Ovary (tissue), 7 donors: ENCODE measurements at regions not wholly inside any gene's neighbourhood (a gene's known extent, or its start where the extent isn't known, plus 50 kb on each side); places are given as distances from the start of the nearest gene placed in this dataset.

ENCODE experiments used
- DNase-seq, 5 donors: peaks; one replicate each; pipeline ENCODE4 v3.0.0-alpha.2; 2019 to 2020
- H3K27ac ChIP-seq, 2 donors: fragments of 200-600 bp; one replicate each; pipeline versions ENCODE4 v1.5.1 to v1.8.0; 2019 to 2022
- H3K27me3 ChIP-seq: fragments of 200-600 bp; one replicate; pipeline ENCODE4 v1.8.0; 2022
- H3K36me3 ChIP-seq: fragments of 200-600 bp; sonication (generic); one replicate; pipeline ENCODE4 v1.5.1; 2019
- H3K4me1 ChIP-seq: one replicate; pipeline ENCODE4 v1.8.1; 2013; ENCODE audit warnings: mild to moderate bottlenecking, moderate library complexity; ENCODE audit not compliant: insufficient read depth
- H3K4me3 ChIP-seq: fragments of 200-600 bp; sonication (generic); one replicate; pipeline ENCODE4 v1.5.1; 2017
- H3K9me3 ChIP-seq, 2 donors: fragments of 200-600 bp in 1 of 2; sonication (generic) in 1 of 2; one replicate each; pipeline versions ENCODE4 v1.5.1 to v1.8.1; 2013 to 2019; ENCODE audit warnings: mild to moderate bottlenecking in 1 of 2, moderate library complexity in 1 of 2
- CTCF ChIP-seq, 3 donors: fragments of 450-650 bp in 2 of 3; fragments of 200-600 bp in 1 of 3; IDR thresholded peaks; one replicate each; pipeline versions ENCODE4 v1.5.1 to v1.8.0; 2016 to 2022; ENCODE audit warnings: antibody characterized with exemption in 3 of 3, mild to moderate bottlenecking in 1 of 3
- EP300 ChIP-seq: sonication (generic); formaldehyde crosslinking; IDR thresholded peaks from one replicate; pipeline ENCODE4 v1.6.1; 2017; ENCODE audit warnings: antibody characterized with exemption
- POLR2A ChIP-seq: fragments of 450-650 bp; IDR thresholded peaks from one replicate; pipeline ENCODE4 v1.6.1; 2017; ENCODE audit warnings: antibody characterized with exemption, mild to moderate bottlenecking, moderate library complexity
- WGBS, 3 donors: extraction: QIAGEN DNeasy Blood & Tissue Kit in 1 of 3; methylation state at CpG; one replicate each; pipeline versions ENCODE4 v1.1.5 to v1.1.7; 2013 to 2017; 5-methylcytosine and 5-hydroxymethylcytosine counted together
- intact Hi-C, 4 donors: fragments of 100-400 bp; cut with DNase I; formaldehyde crosslinking; loops; one replicate each; pipeline versions ENCODE4 v1.11.0 to v1.15.1; 2022 to 2023
- donor health status: DM: no; HTN: no; CAD: no; lungs with moderate emphysema.
- donor health status: DM: no; HTN: no; CAD: no.
- donor health status: Bipolar disorder and iron deficiency.
- donor health status: DM: no; HTN: no; CAD: no.
- donor health status: DM: yes; HTN: yes; CAD: no.

DNA sequence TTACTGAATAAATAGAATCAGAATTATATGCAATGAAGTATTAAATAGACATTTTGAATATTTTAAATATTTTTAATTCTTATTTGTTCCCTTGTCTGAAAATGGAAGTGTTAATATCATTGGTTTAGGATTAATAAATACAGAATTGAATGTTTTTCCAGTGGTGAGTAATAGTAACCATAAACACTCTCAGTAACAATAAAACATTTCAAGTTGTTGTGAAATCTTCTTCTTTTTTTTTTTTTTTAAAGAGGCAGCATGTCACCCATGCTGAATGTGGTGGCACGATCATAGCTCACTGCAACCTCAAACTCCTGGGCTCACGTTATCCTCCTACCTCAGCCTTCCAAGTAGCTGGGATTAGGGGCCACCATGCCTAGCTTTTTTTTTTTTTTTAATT is 86.2 kb upstream of the ZBTB18 start:
- Histone ChIP-seq H3K27me3 (no peaks in the 10 kb centered on the region), H3K4me1 (no peaks in the 10 kb centered on the region), H3K4me3 (no peak overlapping the region), H3K36me3 (no peaks in the 10 kb centered on the region), H3K27ac (no peak overlapping the region), H3K9me3 (no peaks in the 10 kb centered on the region)
- no peak for TF ChIP-seq CTCF (IDR thresholded peaks at IDR 0.05)
- TF ChIP-seq POLR2A, result no peak
- TF ChIP-seq EP300, result no peak
- WGBS, 3 donors, result 96 to 97% (median 97%) methylated on average over 2 of the region's 2 CpGs
- no peak for DNase-seq
- intact Hi-C loops, result no loop called here

- Histone ChIP-seq H3K36me3 (no peaks in the 10 kb centered on the region), H3K4me3 (no peak overlapping the region), H3K27ac (no peak overlapping the region), H3K9me3 (no peaks in the 10 kb centered on the region), H3K27me3 (no peaks in the 10 kb centered on the region), H3K4me1 (no peaks in the 10 kb centered on the region)
- no peak for DNase-seq
- TF ChIP-seq CTCF (IDR thresholded peaks at IDR 0.05), result no peak
- no peak for TF ChIP-seq EP300
- TF ChIP-seq POLR2A, result no peak
- intact Hi-C loops, result no loop called here
- WGBS, 3 donors, result 90 to 93% (median 91%) methylated on average over 3 of the region's 3 CpGs
These were observed 87.5 kb upstream of the ZBTB18 start for GRCh38 chr1:243963571-243963970.

DNA sequence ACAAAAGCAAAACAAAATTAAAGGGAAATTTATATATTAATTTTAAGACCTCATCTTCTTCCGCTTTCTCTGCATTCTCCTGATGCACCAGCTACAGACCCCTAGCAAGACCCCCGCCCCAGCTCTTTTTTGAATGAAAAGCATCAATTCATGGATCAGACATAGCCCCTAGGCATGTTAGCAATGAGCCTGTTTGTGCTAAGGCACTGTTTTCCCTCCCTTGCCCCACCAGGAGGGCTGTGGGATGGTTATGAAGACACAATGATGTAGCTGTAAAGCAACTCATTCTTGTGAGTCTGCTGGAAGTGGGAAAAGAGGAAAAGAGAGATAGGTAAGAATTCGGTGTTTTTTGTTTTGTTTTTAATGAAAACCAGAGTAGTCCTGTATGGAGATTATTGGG is 88.5 kb upstream of the ZBTB18 start:
- no peak for DNase-seq
- intact Hi-C loops, result no loop called here
- Histone ChIP-seq H3K9me3 (no peaks in the 10 kb centered on the region), H3K27ac (no peak overlapping the region), H3K27me3 (no peaks in the 10 kb centered on the region), H3K4me1 (no peaks in the 10 kb centered on the region), H3K36me3 (no peaks in the 10 kb centered on the region), H3K4me3 (no peak overlapping the region)
- no peak for TF ChIP-seq POLR2A
- no peak for TF ChIP-seq CTCF (IDR thresholded peaks at IDR 0.05)
- TF ChIP-seq EP300, result no peak
- 84 to 90% (median 90%) methylated on average over 3 of the region's 3 CpGs for WGBS, 3 donors

- no peaks in the 10 kb centered on the region for H3K4me1 ChIP-seq
- WGBS, 3 donors, result 63 to 69% (median 63%) methylated on average over 2 of the region's 2 CpGs
- no peaks in the 10 kb centered on the region for H3K36me3 ChIP-seq
- H3K4me3 ChIP-seq, result no peak overlapping the region
- no peak for DNase-seq
- no peaks in the 10 kb centered on the region for H3K9me3 ChIP-seq
- no peak overlapping the region for H3K27ac ChIP-seq
- intact Hi-C loops, result no loop called here
- H3K27me3 ChIP-seq, result no peaks in the 10 kb centered on the region
- TF ChIP-seq CTCF (IDR thresholded peaks at IDR 0.05) (no peak), POLR2A (no peak), EP300 (no peak)
These were observed 91.1 kb upstream of the ZBTB18 start for GRCh38 chr1:243959998-243960397.

- TF ChIP-seq CTCF (IDR thresholded peaks at IDR 0.05) (no peak), EP300 (no peak), POLR2A (no peak)
- no peaks in the 10 kb centered on the region for H3K27me3 ChIP-seq
- no peaks in the 10 kb centered on the region for H3K9me3 ChIP-seq
- no peak overlapping the region for H3K4me3 ChIP-seq
- DNase-seq, result no peak
- no peaks in the 10 kb centered on the region for H3K4me1 ChIP-seq
- no peaks in the 10 kb centered on the region for H3K36me3 ChIP-seq
- intact Hi-C loops, result no loop called here
- no peak overlapping the region for H3K27ac ChIP-seq
These were observed 93.9 kb upstream of the ZBTB18 start for GRCh38 chr1:243957141-243957540.
